ENCODE measurements at regions not wholly inside any gene's neighbourhood (a gene's known extent, or its start where the extent isn't known, plus 50 kb on each side); places are given as distances from the start of the nearest gene placed in this dataset.

GRCh38 chr2:65834771-65835475 is 402.5 kb upstream of the SPRED2 start:
- no peaks in the 10 kb centered on the region for H3K9me3 Mint-ChIP-seq (ENCODE audit: unreplicated experiment)
- H3K27me3 Mint-ChIP-seq (ENCODE audit: insufficient read depth, unreplicated experiment), result no peaks in the 10 kb centered on the region
- no peak for TF ChIP-seq CTCF (IDR thresholded peaks at IDR 0.05; ENCODE audit: unreplicated experiment)
- ChIA-PET POLR2A (no interaction called here), CTCF (interaction anchor here (0.8 kb wide), 1 partner anchor 11 kb away, joined by 5 read pairs; no protein-coding TSS in a partner anchor)
- BruUV-seq (replicated peaks), result no TSS peak
- H3K27ac Mint-ChIP-seq (ENCODE audit: low read depth, unreplicated experiment), result no peak overlapping the region
- no peak for DNase-seq (ENCODE audit: unreplicated experiment)
- H3K4me3 Mint-ChIP-seq (ENCODE audit: unreplicated experiment), result no peak overlapping the region
- intact Hi-C loops (cut with micrococcal nuclease), result no loop called here
- no peaks in the 10 kb centered on the region for H3K4me1 Mint-ChIP-seq (ENCODE audit: insufficient read depth, unreplicated experiment)
- no peaks in the 10 kb centered on the region for H3K36me3 Mint-ChIP-seq (ENCODE audit: insufficient read depth, unreplicated experiment)

GRCh38 chr2:65834062-65834461 is 401.7 kb upstream of the SPRED2 start:
- no peak overlapping the region for H3K27ac Mint-ChIP-seq (ENCODE audit: low read depth, unreplicated experiment)
- BruUV-seq (replicated peaks), result no TSS peak
- H3K4me1 Mint-ChIP-seq (ENCODE audit: insufficient read depth, unreplicated experiment), result no peaks in the 10 kb centered on the region
- H3K4me3 Mint-ChIP-seq (ENCODE audit: unreplicated experiment), result no peak overlapping the region
- no peaks in the 10 kb centered on the region for H3K36me3 Mint-ChIP-seq (ENCODE audit: insufficient read depth, unreplicated experiment)
- no peaks in the 10 kb centered on the region for H3K27me3 Mint-ChIP-seq (ENCODE audit: insufficient read depth, unreplicated experiment)
- intact Hi-C loops (cut with micrococcal nuclease), result no loop called here
- ChIA-PET POLR2A (no interaction called here), CTCF (no interaction called here)
- no peak for DNase-seq (ENCODE audit: unreplicated experiment)
- no peaks in the 10 kb centered on the region for H3K9me3 Mint-ChIP-seq (ENCODE audit: unreplicated experiment)
- no peak for TF ChIP-seq CTCF (IDR thresholded peaks at IDR 0.05; ENCODE audit: unreplicated experiment)

GRCh38 chr2:65831509-65831908 is 399.1 kb upstream of the SPRED2 start:
- CTCF ChIA-PET, result interaction anchor here (0.7 to 0.8 kb wide), 2 partner anchors 18 to 148 kb away, joined by 3 read pairs; no protein-coding TSS in a partner anchor

GRCh38 chr2:65826567-65826966 is 394.2 kb upstream of the SPRED2 start:
- H3K9me3 Mint-ChIP-seq (ENCODE audit: unreplicated experiment), result peaks cover 7% of the 10 kb centered on the region
- intact Hi-C loops (cut with micrococcal nuclease), result no loop called here
- no peaks in the 10 kb centered on the region for H3K36me3 Mint-ChIP-seq (ENCODE audit: insufficient read depth, unreplicated experiment)
- no peaks in the 10 kb centered on the region for H3K4me1 Mint-ChIP-seq (ENCODE audit: insufficient read depth, unreplicated experiment)
- DNase-seq (ENCODE audit: unreplicated experiment), result no peak
- no peak overlapping the region for H3K4me3 Mint-ChIP-seq (ENCODE audit: unreplicated experiment)
- H3K27ac Mint-ChIP-seq (ENCODE audit: low read depth, unreplicated experiment), result no peak overlapping the region
- TF ChIP-seq CTCF (IDR thresholded peaks at IDR 0.05; ENCODE audit: unreplicated experiment), result no peak
- H3K27me3 Mint-ChIP-seq (ENCODE audit: insufficient read depth, unreplicated experiment), result no peaks in the 10 kb centered on the region
- BruUV-seq (replicated peaks), result no TSS peak
- ChIA-PET POLR2A (no interaction called here), CTCF (interaction anchor here (0.6 to 1.2 kb wide), 2 partner anchors 45 to 109 kb away, joined by 3 read pairs; no protein-coding TSS in a partner anchor)

More at GRCh38 chr2:65831509-65831908, 399.1 kb upstream of the SPRED2 start:
- no peak for DNase-seq (ENCODE audit: unreplicated experiment)
- H3K27ac Mint-ChIP-seq (ENCODE audit: low read depth, unreplicated experiment), result no peak overlapping the region
- no peaks in the 10 kb centered on the region for H3K36me3 Mint-ChIP-seq (ENCODE audit: insufficient read depth, unreplicated experiment)
- no peaks in the 10 kb centered on the region for H3K27me3 Mint-ChIP-seq (ENCODE audit: insufficient read depth, unreplicated experiment)
- intact Hi-C loops (cut with micrococcal nuclease), result no loop called here
- BruUV-seq (replicated peaks), result no TSS peak
- H3K9me3 Mint-ChIP-seq (ENCODE audit: unreplicated experiment), result no peaks in the 10 kb centered on the region
- no peak for TF ChIP-seq CTCF (IDR thresholded peaks at IDR 0.05; ENCODE audit: unreplicated experiment)
- H3K4me3 Mint-ChIP-seq (ENCODE audit: unreplicated experiment), result no peak overlapping the region
- POLR2A ChIA-PET, result interaction anchor here (0.7 kb wide), 2 partner anchors 11 to 293 kb away, joined by 3 to 5 read pairs; no protein-coding TSS in a partner anchor
- no peaks in the 10 kb centered on the region for H3K4me1 Mint-ChIP-seq (ENCODE audit: insufficient read depth, unreplicated experiment)

Measured in MCF 10A (cell line).